ENCODE measurements at regions not wholly inside any gene's neighbourhood (a gene's known extent, or its start where the extent isn't known, plus 50 kb on each side); places are given as distances from the start of the nearest gene placed in this dataset.

DNA sequence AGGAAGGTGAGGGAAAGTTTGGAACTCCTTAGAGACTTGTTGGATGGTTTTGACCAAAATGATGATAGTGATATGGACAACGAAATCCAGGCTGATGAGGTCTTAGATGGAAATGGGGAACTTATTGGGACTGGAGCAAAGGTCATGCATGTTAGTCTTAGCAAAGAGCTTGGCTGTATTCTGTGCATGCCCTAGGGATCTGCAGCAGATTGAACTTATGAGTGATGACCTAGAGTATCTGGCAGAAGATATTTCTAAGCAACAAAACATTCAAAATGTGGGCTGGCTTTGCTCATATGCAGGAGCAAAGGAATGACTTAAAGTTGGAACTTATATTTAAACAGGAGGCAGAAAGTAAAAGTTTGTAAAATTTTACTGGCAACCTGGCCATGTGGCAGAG lies 489.3 kb upstream of the DIPK2B start:
- TF ChIP-seq POLR2A (IDR thresholded peaks at IDR 0.05) (no peak), CTCF (IDR thresholded peaks at IDR 0.05) (no peak)

Measured in thyroid gland (tissue), 4 donors.